Left renal cortex interstitium (tissue), 4 donors: ENCODE measurements at regions not wholly inside any gene's neighbourhood (a gene's known extent, or its start where the extent isn't known, plus 50 kb on each side); places are given as distances from the start of the nearest gene placed in this dataset.
"Not testable (repeated sequence)": the region's sequence is repeated elsewhere in the genome, so short reads cannot be mapped to it uniquely, and the experiment has no call there.

Experiments used
- DNase-seq, 4 donors: peaks; one replicate each; pipeline ENCODE4 v3.0.0-alpha.2; 2013; ENCODE audit warnings: low read depth in 4 of 4, low spot score in 2 of 4, missing footprints in 1 of 4

DNA sequence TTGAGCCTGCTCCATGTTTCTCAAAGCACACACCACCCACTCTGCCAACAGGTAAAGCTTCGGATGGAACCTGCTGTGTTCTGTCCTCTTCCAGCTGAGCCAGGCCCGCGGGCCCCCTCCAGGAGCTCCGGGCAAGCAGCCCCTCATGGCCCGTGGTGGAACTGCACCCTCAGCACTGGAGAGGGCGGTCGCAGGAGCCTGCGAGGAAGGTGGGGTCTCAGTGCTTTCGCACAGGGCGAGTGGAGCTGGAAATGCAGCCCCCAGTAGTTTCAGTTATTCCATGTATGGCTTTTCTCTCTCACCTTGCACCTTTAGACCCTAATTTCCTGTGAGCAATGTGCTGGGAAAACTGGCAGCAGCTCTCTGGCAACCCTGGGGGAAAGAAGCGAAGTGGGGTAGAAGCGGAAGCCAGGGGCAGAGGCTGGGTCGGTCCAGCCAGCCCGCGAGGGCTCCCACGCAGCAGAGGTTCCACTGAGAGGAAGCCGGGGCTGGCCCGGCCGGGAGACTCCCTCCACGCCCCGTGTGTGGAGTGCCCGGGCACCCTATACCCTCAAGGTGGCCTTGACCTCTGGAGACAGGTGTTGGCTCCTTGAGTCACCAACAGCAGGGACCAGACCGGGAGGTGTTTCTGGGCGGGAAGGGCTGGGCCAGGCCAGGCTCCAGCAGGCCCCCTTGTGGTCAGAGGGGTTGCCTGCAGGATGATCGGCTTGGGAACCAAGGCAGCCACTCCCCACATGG is 119.9 kb upstream of the TMEM45B start:
- DNase-seq, result peak; percentile 47 to 69 (median 52)

DNA sequence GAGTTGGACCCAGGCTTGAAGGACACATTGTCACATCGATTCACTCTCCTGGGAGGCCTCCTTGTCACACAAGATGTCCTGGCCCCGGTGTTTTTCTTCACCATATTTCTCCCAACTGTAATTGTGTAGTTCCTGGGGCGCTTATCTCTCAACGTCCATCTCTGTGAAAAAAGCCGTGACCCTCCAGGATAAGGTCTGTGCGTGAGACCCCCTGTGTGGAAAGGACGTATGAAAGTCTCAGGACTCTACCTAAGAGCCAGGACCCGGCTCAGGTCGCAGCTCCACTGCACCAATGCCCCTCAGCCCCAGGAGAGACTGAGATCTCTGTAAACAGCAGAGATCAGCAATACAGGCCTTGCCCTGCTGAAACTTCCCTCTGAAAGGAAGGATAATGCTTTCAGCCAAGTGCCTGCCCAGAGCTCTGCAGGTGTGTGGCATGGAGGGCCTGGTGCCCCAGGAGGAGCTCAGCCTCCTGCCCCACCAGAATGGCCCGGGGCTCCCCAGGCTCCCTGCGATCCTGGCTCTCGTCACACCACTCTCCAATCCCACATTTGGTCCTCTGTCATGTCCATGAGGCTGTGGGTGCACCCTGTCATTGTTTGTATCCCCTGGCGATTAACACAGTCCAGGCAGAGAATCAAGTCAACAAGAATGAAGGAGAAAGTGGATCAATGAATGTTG is 119.2 kb upstream of the TMEM45B start:
- no peak for DNase-seq

DNA sequence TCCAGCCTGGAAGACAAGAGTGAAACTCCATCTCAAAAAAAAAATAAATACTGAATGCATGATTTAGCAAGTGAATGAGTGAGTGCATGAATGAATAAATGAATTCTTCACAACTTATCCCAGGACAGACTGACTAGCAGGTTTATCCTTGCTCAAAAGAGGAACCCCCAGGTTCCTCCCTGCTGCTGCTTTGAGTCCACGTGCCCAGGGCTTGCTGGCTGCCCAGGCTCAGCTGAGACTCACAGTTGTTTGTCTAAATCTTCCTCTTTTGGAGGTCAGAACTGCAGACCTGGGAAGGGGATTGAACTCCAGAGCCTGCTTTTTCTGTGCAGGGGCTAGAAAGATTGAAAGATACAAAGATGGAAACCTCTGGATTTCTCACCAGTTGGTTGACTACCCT is 117.4 kb upstream of the TMEM45B start:
- DNase-seq, result no peak

DNA sequence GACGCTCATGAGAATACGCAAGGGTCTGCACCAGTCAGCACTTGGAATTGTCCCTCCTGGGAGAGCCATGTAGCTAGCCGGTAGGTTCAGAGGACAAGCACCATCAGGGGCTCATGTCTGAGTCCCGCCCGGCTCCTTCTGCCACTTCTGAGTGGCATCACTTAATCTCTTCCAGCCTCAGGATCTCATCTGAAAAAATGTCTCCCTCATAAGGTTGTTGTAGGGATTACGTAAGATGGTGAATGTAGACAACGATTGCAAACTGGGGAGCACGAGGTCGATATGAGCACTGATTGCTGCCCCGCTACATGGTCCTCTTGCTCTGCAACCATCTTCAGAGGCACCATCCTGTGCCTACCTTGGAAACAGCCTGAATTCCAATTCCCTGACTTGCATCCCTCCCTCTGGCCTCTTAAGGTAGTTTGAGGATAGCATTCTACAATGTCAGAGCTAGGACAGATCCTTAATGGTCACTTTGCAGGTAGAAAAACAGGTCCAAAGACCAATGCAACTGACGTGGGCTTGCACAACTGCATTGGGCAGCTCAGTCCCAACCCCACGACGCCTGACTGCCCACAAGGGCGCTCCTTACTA is 115.8 kb upstream of the TMEM45B start:
- no peak for DNase-seq

DNA sequence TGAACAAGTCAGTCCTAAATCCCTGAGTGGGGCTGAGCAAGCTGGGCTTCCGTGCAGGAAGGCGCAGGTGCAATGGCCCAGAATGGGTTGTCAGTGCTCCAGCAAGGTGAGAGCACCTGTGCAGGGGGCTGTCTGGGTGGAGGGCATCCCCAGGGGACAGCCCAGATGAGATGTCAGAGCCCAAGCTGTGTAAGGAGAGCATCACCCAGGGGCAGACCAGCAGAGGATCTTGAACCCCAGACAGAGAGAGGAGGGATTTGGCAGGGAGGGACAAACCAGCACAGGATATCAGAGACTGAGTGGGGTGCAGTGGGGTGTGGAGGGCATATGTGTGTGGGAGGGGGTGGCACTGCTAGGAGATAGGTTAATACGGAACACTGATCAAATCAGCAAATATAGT is 114.9 kb upstream of the TMEM45B start:
- DNase-seq, result no peak

DNA sequence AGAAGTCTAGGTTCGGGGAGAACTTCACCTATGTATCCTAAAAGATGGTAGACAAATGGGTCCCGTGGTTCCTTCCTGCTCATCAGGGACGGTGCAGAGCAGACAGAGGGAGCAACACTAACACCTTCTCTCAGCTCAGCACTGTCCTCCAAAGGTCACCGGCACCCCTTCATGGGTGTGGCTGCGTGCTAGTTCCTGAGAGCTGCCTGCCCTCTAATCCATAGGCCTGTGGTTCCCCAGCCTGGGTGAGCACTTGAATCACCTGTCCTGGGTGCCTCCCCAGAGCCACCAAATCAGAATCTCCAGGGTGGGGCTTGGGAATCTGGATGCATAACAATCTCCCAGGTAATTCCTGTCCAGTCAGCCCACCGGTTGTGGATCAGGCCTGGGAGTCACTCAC is 113.9 kb upstream of the TMEM45B start:
- no peak for DNase-seq

DNA sequence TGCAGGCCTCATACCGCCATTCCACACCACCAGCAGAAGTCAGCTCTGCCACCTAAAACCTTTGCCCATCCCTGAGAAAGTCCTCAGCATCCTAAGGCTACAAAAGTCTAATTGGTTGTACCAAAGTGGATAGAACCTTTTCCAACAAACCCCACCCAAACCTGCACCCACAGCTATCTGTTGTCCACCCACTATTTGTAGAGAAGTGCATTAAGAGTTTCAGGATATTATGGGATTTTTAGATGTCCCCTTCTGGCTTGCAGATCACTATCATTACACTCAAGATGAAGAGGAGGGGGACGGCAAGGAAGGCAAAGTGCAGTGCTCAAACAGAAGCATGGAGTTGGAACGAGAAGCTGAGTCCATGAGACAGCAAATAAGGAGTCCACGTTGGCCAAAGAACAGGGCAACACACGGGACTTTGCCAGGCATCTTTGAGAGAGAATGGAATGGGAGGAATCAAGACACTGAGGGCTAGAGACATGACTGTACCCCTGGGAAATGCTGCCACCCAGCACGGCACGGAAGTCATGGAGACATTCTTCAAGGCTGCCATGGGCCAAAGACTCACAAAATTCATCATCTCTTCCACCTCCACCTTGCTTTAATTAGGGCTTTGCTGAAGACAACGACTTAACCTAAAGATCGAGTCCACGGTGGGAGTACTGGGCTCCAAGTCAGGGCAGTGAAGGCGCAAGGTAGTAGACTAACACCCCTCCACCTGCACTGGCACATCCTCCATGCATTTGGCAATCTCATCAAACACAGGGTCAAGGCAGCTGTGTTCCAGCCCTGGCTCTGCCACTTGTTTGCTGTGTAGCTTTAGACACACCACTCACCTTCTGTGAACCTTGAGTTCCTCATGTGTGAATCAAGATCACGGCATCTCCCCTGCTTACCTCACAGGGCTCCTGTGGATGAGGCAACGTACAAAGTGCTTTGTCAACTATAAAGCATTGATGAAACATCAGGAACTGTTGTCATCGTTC is 112.9 kb upstream of the TMEM45B start:
- no peak for DNase-seq

DNA sequence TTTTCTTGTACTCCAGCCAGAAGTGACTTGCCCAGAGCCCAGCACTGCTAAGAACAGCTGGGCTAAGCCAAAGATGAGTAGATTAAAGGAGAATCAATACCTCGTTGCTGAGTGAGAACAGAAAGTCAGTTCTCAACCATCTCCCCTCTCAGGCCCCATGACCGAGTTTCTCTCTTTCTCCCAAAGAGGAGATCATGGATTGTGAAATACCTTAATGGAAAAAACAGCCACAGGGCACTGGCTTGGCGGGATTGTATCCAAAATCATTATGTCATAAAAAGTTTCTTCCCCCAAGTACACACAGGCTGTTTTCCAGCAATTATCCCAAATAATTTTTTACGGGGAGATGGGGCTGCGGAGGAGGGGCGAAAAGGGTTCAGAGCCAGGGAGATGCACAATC is 111.8 kb upstream of the TMEM45B start:
- no peak for DNase-seq

DNA sequence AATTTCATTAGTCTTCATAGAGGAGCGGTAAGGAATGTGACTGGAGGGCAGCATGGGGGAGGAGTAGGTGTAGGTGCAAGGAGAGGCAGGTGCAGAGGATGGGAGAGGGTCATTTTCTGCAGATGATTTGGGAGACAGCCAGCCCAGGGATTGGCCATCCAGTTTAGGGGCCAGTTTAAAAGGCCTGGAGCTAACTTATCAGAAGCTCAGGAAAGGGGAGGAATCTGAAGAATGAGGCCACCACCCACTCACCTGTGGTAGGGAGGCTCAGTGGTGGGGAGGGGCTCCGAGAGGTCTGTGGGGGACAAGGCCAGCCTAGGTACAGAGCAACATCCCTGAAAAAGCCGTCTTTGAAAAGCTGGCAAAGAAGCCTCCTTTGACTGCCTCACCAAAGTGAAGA is 110.8 kb upstream of the TMEM45B start:
- no peak for DNase-seq

DNA sequence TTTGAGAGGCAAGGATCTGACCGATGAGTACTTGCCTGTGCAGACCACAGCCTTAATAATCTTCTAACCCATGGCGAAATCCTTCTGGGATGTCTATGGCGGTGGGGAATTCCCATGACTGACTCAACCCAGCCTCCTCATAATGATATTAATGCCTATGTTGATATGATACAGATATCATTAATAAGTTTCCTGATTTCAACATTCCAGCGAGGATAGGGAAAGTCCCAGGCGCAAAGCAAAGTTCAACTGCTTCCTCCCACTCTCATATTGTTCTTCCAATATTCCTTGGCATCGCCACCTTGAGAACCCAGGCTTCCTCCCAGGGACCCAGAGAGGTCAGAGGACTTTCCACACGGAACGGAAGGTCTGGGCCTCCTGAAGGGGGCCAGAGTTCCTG is 110.3 kb upstream of the TMEM45B start:
- DNase-seq, result no peak

DNA sequence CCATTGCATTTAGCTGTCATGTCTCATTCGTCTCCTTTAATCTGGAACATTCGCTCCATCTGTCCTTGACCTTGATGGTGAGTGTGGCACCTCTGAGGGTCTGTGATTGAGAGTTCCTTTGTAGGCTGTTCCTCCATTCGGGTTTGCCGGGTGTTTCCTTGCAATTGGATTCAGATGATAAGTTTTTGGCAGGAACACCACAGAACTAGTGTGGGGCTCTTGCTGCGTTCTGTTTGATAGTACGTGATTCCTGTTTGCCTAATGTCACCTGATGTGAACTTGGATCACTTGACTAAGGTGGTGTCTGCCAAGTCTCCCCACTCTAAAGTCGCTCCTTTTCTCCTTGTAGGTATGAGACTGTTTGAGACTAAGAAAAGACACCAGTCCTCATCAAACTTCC is 109.7 kb upstream of the TMEM45B start:
- no peak for DNase-seq

DNA sequence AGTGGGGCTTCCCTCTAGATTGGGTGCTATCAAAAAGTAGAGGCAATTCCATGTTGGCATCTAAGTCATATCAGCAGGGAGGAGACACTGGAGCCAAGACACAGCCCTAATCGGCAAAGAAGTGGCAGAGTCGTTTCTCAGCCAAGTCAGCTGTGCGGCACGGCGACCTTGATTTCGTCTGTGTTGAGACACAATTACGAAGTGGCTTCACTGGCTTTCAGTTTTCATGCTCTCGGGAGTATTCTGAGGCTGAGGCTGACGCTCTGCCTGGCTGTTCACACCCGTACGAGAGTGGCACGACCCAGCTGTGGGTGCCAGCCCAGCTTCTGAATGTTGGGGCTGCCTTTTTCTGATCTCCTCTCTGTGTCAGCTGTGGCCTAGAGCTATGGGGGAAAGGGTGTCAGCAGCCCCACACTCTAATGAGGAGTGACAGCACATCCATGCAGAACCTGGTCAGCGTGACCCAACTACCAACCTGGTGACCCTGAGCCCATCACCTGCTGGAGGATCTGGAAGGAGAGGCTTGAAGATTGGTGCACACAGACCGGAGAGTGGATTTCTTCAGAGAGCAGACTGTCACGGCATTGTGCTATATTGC is 105.7 kb upstream of the TMEM45B start:
- DNase-seq, result no peak

DNA sequence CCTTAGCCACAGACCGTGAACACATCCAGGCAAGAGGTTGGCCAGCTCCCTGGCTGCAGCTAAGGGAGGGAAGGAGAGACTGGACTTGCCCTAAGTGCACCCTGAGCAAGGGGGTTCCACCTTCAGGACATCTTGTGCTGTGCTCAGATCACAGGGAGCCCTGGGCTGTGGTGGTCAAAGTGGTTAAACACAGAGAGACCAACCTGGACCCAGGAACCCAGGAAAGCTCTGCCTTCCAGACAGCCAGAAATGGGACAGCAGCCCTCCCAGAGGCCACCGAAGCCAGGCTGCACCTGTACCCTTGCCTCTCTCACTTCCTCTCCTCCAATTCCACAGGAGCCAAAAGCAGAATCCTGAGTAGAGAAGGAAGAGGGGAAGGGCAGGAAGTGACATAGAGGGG is 105.2 kb upstream of the TMEM45B start:
- DNase-seq, result no peak

DNA sequence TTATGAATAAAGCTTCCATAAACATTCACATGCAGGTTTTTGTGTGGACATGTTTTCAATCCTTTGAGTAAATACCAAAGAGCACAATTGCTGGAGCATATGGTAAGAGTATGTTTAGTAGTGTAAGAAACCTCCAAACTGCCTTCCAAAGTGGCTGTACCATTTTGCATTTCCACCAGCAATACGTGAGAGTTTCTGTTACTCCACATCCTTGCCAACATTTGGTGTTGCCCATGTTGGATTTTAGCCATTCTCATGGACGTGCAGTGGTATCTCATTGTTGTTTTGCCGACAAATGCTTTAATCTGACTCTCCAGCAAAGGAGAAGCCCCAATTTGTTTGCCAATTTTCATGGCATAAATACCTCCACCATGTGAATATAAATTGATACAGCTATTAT is 103.9 kb upstream of the TMEM45B start:
- no peak for DNase-seq

DNA sequence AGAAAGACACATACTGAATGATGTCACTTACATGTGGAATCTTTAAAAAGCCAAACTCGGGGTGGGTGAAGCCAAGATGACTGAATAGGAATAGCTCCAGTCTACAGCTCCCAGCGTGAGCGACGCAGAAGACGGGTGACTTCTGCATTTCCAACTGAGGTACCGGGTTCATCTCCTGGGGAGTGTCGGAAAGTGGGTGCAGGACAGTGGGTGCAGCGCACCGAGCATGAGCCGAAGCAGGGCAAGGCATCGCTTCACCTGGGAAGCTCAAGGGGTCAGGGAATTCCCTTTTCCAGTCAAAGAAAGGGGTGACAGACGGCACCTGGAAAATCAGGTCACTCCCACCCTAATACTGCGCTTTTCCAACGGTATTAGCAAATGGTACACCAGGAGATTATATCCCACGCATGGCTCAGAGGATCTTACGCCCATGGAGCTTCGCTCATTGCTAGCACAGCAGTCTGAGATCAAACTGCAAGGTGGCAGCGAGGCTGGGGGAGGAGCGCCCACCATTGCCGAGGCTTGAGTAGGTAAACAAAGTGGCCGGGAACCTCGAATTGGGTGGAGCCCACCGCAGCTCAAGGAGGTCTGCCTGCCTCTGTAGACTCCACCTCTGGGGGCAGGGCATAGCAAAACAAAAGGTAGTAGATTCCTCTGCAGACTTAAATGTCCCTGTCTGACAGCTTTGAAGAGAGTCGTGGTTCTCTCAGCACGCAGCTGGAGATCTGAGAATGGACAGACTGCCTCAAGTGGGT is 103.0 kb upstream of the TMEM45B start:
- DNase-seq, result not testable (repeated sequence)

DNA sequence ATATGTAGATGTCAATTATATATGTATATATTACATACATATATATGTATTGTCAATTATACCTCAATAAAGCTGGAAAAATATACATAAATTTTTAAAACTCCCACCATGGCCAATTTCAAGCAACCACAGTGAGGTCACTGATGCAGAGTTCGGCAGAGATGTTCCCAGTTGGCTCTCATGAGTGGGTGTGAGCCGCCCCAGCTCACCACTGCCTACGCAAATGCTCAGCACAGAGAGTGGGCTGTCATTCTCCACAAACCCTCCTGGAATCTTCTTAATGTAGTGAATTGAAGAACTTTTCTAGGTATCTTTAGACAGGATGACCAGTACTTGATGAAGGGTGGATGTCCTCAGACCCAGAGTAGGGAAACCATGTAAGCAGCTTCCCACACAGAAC is 96.6 kb upstream of the TMEM45B start:
- DNase-seq, result no peak

DNA sequence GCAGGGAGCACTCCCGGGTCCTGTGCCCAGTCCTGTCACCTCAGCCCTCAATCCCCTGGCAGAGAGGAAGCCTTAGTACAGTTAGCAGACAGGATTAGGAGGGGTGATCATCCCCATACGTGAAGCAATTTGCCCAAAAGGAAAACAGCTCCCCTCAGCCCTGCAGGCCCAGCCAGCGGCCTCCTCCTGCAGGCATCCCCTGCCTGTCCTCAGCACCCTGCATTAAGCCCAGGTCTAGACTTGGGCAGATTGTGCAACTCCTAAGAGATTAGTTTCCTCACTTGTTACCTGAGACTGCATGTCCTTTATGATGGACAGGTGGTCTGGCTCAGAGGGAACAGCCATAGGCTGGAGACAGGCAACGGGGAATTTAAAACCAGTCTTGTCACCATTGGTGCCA is 95.5 kb upstream of the TMEM45B start:
- no peak for DNase-seq

DNA sequence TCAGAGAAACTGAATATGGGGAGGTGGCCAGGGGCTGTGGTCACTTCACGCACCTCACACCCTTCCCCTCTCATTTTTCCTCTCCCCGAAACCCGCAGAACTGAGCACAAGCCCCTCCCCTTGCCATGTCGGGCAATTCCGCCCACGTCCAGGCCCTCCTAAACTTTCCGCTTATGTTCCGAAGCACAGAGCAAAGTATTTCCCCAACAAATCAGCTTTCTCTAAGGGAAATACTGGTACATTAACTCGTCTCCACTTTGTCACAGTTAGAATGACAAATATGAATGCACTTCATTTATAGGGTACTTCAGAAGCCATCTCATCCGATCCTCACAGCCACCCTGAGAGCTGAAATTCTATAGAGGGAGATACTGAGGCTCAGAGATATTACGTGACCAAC is 94.7 kb upstream of the TMEM45B start:
- DNase-seq, result no peak

DNA sequence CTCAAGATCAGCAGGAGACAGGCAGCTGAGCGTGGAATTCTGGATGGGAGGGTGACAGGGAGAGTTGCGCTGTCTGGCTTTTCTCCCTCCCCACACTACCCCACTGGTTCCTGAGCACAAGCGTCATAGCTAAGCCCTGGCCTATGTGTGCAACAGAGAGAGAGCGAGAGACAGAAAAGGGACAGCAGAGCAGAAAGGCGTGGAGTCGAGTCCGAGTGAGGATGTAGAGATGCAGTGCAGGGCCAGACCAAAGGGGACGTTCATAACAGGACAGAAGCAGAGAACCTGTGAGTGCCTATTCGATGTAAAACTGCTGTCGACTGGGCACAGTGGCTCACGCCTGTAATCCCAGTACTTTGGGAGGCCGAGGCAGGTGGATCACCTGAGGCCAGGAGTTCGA is 94.0 kb upstream of the TMEM45B start:
- DNase-seq, result no peak

DNA sequence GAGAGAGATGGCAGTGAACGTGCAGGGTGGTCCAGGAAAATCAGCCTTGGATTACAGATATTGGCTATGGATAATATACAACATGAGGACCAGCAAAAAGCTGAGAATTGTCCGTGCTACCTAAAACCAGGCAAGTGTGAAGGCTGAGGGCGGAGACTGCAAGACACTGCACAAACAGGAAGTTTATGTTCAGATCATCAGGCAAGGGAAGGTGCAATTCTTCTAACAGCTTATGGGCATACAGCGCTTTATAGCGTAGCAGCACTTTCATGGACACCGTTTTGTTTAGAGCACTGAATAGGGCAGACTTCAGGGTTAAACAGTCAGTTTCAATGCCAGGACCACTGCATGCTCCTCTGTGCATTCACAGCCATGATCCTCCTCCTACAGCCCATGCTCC is 93.1 kb upstream of the TMEM45B start:
- DNase-seq, result no peak
